ENCODE measurements at regions not wholly inside any gene's neighbourhood (a gene's known extent, or its start where the extent isn't known, plus 50 kb on each side); places are given as distances from the start of the nearest gene placed in this dataset.
"Not testable (repeated sequence)": the region's sequence is repeated elsewhere in the genome, so short reads cannot be mapped to it uniquely, and the experiment has no call there.

DNA sequence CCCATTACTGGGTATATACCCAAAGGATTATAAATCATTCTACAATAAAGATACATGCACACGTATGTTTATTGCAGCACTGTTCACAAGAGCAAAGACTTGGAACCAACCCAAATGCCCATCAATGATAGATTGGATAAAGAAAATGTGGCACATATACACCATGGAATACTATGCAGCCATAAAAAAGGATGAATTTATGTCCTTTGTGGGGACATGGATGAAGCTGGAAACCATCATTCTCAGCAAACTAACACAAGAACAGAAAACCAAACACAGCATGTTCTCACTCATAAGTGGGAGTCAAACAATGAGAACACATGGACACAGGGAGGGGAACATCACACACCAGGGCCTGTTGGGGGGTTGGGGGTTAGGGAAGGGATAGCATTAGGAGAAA, 484.9 kb upstream of the SLC35B3 start:
- TF ChIP-seq, protein P1, sequence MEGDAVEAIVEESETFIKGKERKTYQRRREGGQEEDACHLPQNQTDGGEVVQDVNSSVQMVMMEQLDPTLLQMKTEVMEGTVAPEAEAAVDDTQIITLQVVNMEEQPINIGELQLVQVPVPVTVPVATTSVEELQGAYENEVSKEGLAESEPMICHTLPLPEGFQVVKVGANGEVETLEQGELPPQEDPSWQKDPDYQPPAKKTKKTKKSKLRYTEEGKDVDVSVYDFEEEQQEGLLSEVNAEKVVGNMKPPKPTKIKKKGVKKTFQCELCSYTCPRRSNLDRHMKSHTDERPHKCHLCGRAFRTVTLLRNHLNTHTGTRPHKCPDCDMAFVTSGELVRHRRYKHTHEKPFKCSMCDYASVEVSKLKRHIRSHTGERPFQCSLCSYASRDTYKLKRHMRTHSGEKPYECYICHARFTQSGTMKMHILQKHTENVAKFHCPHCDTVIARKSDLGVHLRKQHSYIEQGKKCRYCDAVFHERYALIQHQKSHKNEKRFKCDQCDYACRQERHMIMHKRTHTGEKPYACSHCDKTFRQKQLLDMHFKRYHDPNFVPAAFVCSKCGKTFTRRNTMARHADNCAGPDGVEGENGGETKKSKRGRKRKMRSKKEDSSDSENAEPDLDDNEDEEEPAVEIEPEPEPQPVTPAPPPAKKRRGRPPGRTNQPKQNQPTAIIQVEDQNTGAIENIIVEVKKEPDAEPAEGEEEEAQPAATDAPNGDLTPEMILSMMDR (IDR thresholded peaks at IDR 0.05) = not testable (repeated sequence)
- TF ChIP-seq POLR2A (IDR thresholded peaks at IDR 0.05) = not testable (repeated sequence)

Measured in uterus (tissue), 2 donors.